ENCODE measurements at regions not wholly inside any gene's neighbourhood (a gene's known extent, or its start where the extent isn't known, plus 50 kb on each side); places are given as distances from the start of the nearest gene placed in this dataset.
"Not testable (repeated sequence)": the region's sequence is repeated elsewhere in the genome, so short reads cannot be mapped to it uniquely, and the experiment has no call there.

DNA sequence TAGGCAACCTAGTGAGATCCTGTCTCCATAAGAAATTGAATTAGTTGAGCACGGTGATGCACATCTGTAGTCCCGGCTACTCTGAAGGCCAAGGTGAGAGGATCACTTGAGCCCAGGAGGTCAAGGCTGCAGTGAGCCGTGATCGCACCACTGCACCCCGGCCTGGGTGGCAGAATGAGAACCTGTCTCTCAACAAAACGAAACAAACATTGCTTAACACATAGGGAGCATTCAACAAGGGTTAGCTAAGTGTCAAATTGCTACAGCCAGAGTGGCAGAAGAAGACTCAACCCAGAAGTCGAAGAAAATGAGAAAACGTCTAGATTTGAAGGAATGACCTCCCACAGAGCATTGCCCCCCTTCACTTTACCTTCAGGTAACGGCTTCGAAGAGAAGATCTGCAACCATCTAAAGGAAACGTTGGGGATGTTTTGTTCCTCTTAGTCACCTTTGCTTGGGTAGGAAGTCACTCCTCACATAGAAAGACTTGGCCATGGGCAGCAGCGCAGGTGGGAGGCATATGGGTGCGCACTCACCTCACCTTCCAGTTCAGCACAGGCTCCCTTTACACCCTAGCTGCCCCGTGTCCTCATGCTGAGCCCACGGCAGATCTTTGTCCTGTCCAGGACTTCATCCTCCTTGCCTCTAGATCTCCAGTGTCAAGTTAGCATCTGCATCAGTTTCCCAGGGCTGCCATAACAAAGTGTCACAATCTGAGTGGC lies 63.7 kb upstream of the SHLD1 start:
- H3K27me3 ChIP-seq, result no peaks in the 10 kb centered on the region
- H3K4me3 ChIP-seq, result no peak overlapping the region
- no peaks in the 10 kb centered on the region for H3K4me1 ChIP-seq (ENCODE audit: low read depth)
- TF ChIP-seq, protein P1, sequence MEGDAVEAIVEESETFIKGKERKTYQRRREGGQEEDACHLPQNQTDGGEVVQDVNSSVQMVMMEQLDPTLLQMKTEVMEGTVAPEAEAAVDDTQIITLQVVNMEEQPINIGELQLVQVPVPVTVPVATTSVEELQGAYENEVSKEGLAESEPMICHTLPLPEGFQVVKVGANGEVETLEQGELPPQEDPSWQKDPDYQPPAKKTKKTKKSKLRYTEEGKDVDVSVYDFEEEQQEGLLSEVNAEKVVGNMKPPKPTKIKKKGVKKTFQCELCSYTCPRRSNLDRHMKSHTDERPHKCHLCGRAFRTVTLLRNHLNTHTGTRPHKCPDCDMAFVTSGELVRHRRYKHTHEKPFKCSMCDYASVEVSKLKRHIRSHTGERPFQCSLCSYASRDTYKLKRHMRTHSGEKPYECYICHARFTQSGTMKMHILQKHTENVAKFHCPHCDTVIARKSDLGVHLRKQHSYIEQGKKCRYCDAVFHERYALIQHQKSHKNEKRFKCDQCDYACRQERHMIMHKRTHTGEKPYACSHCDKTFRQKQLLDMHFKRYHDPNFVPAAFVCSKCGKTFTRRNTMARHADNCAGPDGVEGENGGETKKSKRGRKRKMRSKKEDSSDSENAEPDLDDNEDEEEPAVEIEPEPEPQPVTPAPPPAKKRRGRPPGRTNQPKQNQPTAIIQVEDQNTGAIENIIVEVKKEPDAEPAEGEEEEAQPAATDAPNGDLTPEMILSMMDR (IDR thresholded peaks at IDR 0.05; ENCODE audit: low read depth, low read length), result no peak
- no peak overlapping the region for H3K27ac ChIP-seq
- H3K36me3 ChIP-seq, result no peaks in the 10 kb centered on the region
- DNase-seq (ENCODE audit: low read depth in 1 of 2, low spot score in 1 of 2), result no peak
- H3K9me3 ChIP-seq (ENCODE audit: low read depth), result no peaks in the 10 kb centered on the region

- not testable (repeated sequence) for H3K4me3 ChIP-seq
Observed at GRCh38 chr20:5682556-5682955, 67.6 kb upstream of the SHLD1 start.

DNA sequence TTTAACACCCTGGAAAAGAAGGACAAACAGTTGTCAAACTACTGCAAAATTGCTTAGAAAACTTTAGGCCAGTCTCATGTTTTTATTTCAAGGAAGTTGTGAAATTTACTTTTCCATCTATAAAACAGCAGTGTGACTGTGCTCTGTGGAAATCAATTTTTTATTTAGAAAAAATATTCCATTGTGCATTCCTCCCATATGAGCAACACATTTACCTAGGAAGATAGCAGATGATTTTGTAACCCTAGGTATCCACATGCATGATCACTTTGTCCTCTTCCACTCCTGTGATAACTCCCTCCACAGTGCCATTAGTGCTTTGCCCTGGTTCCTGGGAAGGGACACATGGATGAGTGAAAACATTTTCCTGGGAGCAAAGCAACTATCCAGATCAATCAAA lies 69.4 kb upstream of the GPCPD1 start:
- no peak overlapping the region for H3K4me3 ChIP-seq
- no peaks in the 10 kb centered on the region for H3K4me1 ChIP-seq (ENCODE audit: low read depth)
- no peaks in the 10 kb centered on the region for H3K36me3 ChIP-seq
- TF ChIP-seq, protein P1 (IDR thresholded peaks at IDR 0.05; ENCODE audit: low read depth, low read length), result no peak
- DNase-seq (ENCODE audit: low read depth in 1 of 2, low spot score in 1 of 2), result no peak
- no peaks in the 10 kb centered on the region for H3K9me3 ChIP-seq (ENCODE audit: low read depth)
- no peak overlapping the region for H3K27ac ChIP-seq
- H3K27me3 ChIP-seq, result no peaks in the 10 kb centered on the region

More at GRCh38 chr20:5682556-5682955, 67.6 kb upstream of the SHLD1 start:
- H3K36me3 ChIP-seq; H3K27ac ChIP-seq; DNase-seq (ENCODE audit: low read depth in 1 of 2, low spot score in 1 of 2); H3K9me3 ChIP-seq (ENCODE audit: low read depth); H3K27me3 ChIP-seq; H3K4me1 ChIP-seq (ENCODE audit: low read depth): not testable (repeated sequence)

DNA sequence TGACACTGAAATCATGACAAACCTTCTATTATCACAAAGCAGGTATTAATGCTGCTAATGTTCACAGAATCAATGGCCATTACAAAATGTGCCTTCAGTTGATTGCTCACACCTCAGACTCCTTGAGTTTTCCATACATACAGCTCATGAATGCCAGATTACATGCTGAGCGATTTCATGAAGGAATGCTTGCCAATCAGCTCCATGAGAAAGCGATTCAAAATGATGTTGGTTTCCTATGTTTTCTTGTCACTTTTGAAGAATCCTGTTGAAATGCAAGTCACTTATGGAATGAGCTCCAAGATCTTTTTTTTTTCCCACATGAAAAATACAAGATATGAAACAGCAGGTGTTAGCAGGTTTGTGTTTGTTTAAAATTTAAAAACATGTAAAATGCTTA lies 68.0 kb upstream of the GPCPD1 start:
- H3K4me1 ChIP-seq (ENCODE audit: low read depth), result no peaks in the 10 kb centered on the region
- H3K36me3 ChIP-seq, result no peaks in the 10 kb centered on the region
- H3K4me3 ChIP-seq, result no peak overlapping the region
- TF ChIP-seq, protein P1 (IDR thresholded peaks at IDR 0.05; ENCODE audit: low read depth, low read length), result no peak
- H3K27me3 ChIP-seq, result no peaks in the 10 kb centered on the region
- no peaks in the 10 kb centered on the region for H3K9me3 ChIP-seq (ENCODE audit: low read depth)
- H3K27ac ChIP-seq, result no peak overlapping the region
- DNase-seq (ENCODE audit: low read depth in 1 of 2, low spot score in 1 of 2), result no peak

GRCh38 chr20:5677944-5678343 lies 67.1 kb upstream of the GPCPD1 start:
- H3K4me1 ChIP-seq (ENCODE audit: low read depth); H3K9me3 ChIP-seq (ENCODE audit: low read depth); H3K36me3 ChIP-seq; DNase-seq (ENCODE audit: low read depth in 1 of 2, low spot score in 1 of 2); H3K27me3 ChIP-seq; H3K4me3 ChIP-seq; H3K27ac ChIP-seq: not testable (repeated sequence)

DNA sequence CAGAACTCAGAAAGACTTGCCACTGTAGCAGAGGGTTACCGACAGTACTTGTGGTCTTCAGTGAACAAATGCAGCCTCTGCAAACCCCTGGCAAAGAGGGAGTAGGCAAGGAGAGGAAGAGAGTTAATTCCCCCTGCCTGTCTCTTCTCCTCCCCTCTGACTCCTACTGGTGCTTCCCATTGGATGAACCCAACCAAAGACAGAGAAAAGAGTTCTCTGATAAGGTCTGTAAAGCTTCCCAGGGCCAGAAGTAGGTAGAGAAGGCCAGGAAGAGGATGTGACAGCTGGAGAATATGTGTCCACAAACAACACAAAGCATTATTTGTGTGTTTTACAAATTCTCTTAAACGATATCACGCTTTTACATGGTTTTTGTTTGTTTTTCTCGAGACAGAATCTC lies 66.6 kb upstream of the GPCPD1 start:
- no peaks in the 10 kb centered on the region for H3K9me3 ChIP-seq (ENCODE audit: low read depth)
- TF ChIP-seq, protein P1 (IDR thresholded peaks at IDR 0.05; ENCODE audit: low read depth, low read length), result no peak

More for the DNA sequence above, 66.6 kb upstream of the GPCPD1 start:
- H3K27ac ChIP-seq, result no peak overlapping the region
- H3K36me3 ChIP-seq, result no peaks in the 10 kb centered on the region
- no peaks in the 10 kb centered on the region for H3K27me3 ChIP-seq
- no peaks in the 10 kb centered on the region for H3K4me1 ChIP-seq (ENCODE audit: low read depth)
- DNase-seq (ENCODE audit: low read depth in 1 of 2, low spot score in 1 of 2), result no peak
- H3K4me3 ChIP-seq, result no peak overlapping the region
